Urinary bladder (tissue), 3 donors: ENCODE measurements at regions not wholly inside any gene's neighbourhood (a gene's known extent, or its start where the extent isn't known, plus 50 kb on each side); places are given as distances from the start of the nearest gene placed in this dataset.

ENCODE experiments used
- DNase-seq: peaks from one replicate; pipeline ENCODE4 v3.0.0-alpha.2; 2015; ENCODE audit errors: extremely low spot score
- H3K27ac ChIP-seq: one replicate; pipeline ENCODE4 v1.5.1; 2013; ENCODE audit warnings: low read depth, mild to moderate bottlenecking, moderate library complexity
- H3K36me3 ChIP-seq: one replicate; pipeline ENCODE4 v1.6.1; 2013; ENCODE audit warnings: mild to moderate bottlenecking, moderate library complexity; ENCODE audit not compliant: insufficient read depth
- H3K4me1 ChIP-seq: one replicate; pipeline ENCODE4 v1.6.1; 2013; ENCODE audit warnings: mild to moderate bottlenecking, moderate library complexity; ENCODE audit not compliant: insufficient read depth
- H3K4me3 ChIP-seq: one replicate; pipeline ENCODE4 v1.5.1; 2013; ENCODE audit warnings: low read depth, low read length
- WGBS: extraction: QIAGEN DNeasy Blood & Tissue Kit; methylation state at CpG from one replicate; pipeline ENCODE4 v1.1.7; 2013; 5-methylcytosine and 5-hydroxymethylcytosine counted together
- donor health status: healthy with polysubstance abuse.
- donor health status: healthy.

DNA sequence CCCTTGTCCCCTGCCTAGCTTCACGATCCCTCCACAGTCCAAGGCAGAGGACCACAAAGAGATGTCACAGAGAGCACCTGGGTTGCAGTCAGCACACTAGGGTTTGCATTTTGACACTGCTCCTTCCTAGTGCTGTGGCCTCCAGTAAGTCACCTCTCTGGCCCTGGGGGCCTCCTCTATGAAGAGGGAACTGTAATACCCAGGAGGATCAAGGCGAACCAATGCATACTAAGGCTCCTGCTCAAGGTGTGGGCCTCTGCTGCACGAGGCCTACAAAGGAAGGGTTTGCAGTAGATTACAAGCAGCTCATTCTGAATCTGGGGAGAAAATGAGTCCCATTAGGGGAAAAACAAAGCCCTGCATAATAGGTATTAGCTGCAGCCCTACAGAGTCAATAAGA, 72.3 kb upstream of the FZD7 start:
- H3K4me1 ChIP-seq = peaks cover 1% of the 10 kb centered on the region
- H3K36me3 ChIP-seq = no peaks in the 10 kb centered on the region
- WGBS = 93% methylated on average over 3 of the region's 3 CpGs
- no peak overlapping the region for H3K4me3 ChIP-seq
- DNase-seq = no peak
- no peak overlapping the region for H3K27ac ChIP-seq

DNA sequence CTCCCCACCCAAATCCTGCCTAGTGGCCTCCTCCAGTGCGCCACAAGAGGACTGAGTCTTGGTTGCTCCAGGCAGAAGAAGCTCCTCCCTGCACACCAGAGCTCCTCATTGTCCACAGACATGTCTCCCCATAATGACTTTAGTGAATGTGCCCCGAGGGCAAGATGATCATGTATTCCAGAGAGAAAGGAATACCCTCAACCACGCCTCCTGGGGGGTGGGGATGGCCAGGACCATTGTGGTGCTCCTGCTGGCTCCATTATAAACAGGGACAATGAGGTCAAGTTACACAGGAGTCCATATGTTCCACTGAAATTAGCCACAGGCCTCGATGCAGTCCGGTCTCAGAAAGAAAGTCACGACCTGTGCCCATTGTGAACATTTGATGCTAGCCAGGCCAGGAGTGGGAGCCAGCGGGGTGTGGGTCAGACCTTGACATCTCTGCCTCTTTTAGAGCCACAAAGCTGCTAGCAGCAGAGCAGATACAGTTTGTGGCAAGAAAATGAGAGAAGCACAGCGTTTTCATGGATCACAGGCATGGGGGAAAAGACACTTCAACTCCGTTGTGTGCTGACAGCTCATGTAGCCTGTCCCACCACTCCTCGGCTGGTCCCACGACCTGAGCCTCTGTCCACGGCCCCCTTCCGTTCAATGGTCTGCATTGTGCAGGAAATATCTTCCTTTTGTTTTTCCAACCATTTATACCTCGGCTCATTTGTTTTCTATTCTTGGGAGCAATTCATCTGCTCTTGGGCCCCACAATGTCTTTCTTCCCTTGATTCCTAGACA, 70.7 kb upstream of the FZD7 start:
- Histone ChIP-seq H3K4me3 (no peak overlapping the region), H3K27ac (no peak overlapping the region), H3K4me1 (peaks cover 1% of the 10 kb centered on the region), H3K36me3 (no peaks in the 10 kb centered on the region)
- WGBS = 92% methylated on average over 14 of the region's 14 CpGs
- DNase-seq = no peak

DNA sequence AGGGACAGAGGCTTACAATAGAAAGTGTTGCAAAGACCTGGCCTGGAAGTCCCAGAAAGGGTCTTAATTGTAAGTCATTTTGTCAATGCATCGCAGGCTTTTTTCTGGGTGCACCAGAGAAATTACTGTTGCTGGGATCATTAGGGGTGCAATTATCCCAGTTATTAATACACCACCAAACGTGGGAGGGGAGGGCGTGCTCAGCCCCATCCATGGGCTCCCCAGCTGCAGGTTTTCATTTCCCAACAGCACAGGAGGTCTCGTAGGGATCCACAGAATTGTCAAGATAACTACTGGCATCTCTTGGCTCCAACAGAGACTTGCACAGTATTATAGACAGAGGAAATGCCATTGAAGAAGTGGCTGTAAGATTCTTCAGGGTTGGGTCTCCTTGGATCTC, 69.6 kb upstream of the FZD7 start:
- Histone ChIP-seq H3K36me3 (no peaks in the 10 kb centered on the region), H3K27ac (no peak overlapping the region), H3K4me1 (peaks cover 1% of the 10 kb centered on the region), H3K4me3 (no peak overlapping the region)
- DNase-seq = no peak
- 93% methylated on average over 4 of the region's 4 CpGs for WGBS

DNA sequence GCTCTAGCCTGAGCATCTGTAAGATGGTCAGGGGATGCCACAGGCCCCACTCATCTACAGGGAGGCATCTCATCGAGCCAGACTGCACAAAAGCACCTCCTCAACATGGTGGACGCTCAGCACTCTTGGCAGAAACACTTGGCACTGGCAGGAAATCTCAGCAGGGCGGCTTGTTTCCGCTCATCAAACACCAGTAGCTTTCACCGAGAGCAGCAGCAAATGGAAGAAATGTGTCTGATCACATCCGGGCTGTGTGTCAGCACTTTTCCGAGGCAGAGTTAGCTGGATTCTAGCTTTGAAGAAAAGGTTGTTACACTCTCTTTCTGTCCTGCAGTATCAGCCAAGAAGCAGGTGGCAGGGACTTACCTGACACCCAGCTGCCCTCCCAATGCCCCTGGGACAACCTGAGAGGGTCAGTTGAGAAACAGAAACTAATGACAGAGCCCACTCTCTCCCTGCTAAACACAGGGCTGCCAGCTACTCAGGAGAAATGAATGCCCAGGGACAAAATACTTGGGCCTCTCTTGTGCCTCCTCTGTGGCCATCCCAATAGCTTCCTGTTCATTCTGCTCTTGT, 68.9 kb upstream of the FZD7 start:
- Histone ChIP-seq H3K36me3 (no peaks in the 10 kb centered on the region), H3K27ac (no peak overlapping the region), H3K4me3 (no peak overlapping the region), H3K4me1 (no peaks in the 10 kb centered on the region)
- 82% methylated on average over 7 of the region's 7 CpGs for WGBS
- DNase-seq = no peak

DNA sequence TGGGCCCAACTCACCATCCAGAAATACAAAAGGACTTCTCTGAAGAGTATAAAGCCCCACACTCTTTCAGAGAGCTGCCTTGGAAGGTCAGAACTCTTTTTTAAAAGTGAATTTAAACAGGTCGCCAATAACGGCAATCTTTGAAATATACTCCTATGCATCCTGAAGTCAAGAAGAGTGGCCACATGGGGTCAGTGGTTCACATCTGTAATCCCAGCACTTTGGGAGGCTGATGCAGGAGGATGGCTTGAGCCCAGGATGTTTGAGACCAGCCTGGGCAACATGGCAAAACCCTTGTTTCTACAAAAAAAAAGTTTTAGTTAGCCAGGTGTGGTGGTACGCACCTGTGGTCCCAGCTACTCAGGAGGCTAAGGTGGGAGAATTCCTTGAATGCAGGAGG, 68.1 kb upstream of the FZD7 start:
- H3K4me3 ChIP-seq = no peak overlapping the region
- no peak overlapping the region for H3K27ac ChIP-seq
- H3K4me1 ChIP-seq = no peaks in the 10 kb centered on the region
- no peak for DNase-seq
- H3K36me3 ChIP-seq = no peaks in the 10 kb centered on the region
- 93% methylated on average over 3 of the region's 3 CpGs for WGBS

DNA sequence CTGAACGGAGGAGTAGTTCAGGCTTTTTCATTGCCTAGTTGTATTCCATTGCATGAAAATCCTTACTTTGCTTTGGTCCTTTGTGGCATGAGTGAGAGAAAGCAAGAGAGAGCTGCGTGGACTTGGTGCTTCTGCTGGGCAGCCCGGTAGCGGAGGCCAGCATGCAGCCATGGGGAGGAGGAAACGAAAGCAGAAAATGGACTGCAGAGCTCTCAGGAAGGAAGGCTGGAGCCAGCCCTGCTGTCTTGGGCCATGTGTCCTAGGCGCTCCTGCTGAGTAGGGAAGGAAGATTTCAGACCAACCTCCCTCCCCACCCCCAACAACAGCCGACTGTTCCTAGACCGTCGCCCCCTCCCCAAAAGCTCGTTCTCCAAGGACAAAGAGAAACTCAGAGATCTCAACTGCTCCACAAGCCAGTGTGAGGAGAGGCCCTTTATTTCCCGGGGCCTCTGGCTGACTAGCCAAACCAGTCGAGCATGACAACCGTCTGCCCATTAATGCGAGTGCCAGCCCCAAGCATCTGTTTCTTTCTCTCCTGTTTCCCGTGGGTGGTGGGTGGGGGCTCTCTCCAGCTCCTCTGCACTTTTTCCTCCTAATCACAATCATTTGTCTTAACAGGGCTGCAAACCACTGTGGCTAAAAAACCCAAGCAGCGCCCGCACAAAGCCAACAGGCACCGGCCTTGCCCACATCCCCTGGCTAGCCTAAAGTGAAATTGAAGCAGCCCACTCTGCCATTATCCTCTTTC, 66.8 kb upstream of the FZD7 start:
- WGBS = 80% methylated on average over 18 of the region's 18 CpGs
- H3K4me3 ChIP-seq = no peak overlapping the region

DNA sequence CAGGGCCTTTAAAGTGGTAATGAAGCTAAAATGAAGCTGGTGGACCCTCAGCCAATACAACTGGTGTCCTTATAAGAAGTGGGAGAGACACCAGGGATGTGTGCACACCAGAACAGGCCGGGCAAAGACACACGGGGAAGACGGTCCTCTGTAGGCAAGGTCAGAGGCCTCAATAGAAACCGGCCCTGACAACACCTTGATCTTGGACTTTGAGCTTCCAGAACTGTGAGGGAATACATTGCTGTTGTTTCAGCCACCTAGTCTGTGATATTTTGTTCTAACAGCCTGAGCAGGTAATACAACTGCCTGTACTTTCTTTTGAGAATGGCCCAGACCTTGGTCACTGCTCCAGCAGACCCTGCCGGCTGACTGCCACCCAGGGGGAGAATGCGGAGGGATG, 65.6 kb upstream of the FZD7 start:
- no peaks in the 10 kb centered on the region for H3K4me1 ChIP-seq
- no peaks in the 10 kb centered on the region for H3K36me3 ChIP-seq
- no peak overlapping the region for H3K27ac ChIP-seq
- WGBS = 95% methylated on average over 6 of the region's 6 CpGs
- no peak for DNase-seq
- H3K4me3 ChIP-seq = no peak overlapping the region

More for the DNA sequence above, 66.8 kb upstream of the FZD7 start:
- DNase-seq = no peak
- Histone ChIP-seq H3K36me3 (no peaks in the 10 kb centered on the region), H3K27ac (no peak overlapping the region), H3K4me1 (no peaks in the 10 kb centered on the region)

DNA sequence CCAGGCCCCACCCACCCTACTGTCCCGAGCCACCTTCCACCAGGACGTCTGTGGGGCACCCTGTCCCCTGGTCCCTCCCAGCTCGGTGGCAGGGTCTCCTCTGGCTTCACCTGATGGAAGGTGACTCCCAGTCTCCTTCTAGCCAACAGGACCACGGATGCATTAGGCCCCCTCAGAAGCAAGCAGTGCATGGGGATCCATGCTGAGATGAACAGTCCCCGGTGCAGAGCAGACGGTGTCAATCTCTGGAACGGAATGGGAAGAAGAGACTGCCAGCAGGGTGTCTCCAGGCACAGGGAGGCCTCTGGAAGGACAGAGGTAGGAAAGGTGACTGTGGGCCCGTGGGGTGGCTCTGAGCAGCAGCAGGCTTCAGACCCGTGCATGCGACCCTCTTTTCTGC, 65.2 kb upstream of the FZD7 start:
- no peak for DNase-seq
- Histone ChIP-seq H3K27ac (no peak overlapping the region), H3K4me3 (no peak overlapping the region), H3K4me1 (no peaks in the 10 kb centered on the region), H3K36me3 (no peaks in the 10 kb centered on the region)
- 96% methylated on average over 10 of the region's 10 CpGs for WGBS

DNA sequence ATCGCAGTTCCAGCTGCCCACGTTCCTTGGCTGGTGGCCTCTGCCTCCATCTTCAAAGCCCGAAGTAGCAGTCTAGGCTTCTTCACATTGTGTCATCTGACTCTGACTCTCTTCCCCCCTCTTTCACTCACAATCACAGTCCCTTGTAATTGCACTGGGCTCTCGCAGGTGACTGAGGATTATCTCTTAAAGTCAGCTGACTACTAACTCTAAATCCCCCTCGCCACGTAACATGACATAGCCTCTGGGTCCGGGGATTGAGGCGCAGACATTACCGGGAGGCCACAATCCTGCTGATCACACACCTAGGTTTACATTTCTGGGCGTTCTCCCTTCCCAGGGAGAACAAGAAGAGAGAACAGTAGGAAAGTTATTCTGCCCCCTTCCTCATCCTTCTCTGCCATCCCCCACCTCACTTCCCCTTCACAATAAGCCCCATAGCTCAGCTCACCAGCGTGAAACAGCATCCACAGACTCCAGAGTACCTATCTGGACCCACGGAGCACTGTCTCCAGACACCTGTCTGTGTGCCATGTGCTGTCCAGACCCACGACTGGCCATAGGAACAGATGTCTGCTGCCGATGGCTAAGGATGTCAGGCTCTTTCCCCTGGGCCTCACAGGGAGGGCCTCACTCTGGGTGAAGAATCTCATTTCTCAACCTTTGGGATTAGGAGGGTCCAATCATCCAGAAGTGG, 64.3 kb upstream of the FZD7 start:
- Histone ChIP-seq H3K4me1 (no peaks in the 10 kb centered on the region), H3K4me3 (no peak overlapping the region), H3K36me3 (no peaks in the 10 kb centered on the region), H3K27ac (no peak overlapping the region)
- 91% methylated on average over 14 of the region's 14 CpGs for WGBS
- DNase-seq = no peak

DNA sequence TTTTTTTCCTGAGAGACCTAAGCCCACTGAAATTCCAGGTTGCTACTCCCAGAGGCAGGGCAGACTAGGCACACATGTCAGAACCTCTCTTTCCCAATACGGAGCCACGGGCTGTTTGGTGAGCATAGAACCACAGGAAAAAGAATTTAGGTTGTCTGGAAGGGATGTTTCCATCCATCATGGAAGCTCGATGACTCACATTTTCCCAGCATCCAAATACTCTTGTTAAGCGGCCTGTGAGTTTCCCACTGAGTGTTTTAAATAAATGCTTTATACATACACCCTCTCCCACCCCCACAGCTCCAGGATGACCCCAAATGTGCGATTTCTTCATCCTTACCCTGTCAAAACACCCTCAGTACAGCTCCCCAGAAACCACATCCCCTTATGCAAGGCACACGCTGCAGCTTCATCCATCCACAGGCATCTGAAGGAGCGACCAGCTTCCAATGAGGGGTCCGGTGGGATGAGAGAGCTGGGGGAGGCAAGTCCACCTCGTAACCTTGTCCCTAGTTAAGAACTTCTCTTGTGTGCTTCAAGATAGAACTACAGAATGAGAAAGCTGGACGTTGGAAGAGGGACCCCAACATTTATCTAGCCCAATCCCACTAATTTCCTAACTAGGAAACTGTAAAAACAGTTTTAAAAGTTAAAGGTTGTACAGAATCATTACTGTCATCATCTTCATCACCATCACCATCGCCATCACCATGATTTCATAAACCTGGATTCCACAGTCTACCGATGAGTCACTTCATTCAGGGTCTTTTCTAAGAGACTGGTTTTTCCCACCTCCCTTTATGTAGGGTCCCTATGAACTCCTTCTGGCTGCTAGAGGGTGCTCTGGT, 63.5 kb upstream of the FZD7 start:
- DNase-seq = no peak
- WGBS = 86% methylated on average over 12 of the region's 12 CpGs
- Histone ChIP-seq H3K4me3 (no peak overlapping the region), H3K4me1 (no peaks in the 10 kb centered on the region), H3K36me3 (no peaks in the 10 kb centered on the region), H3K27ac (no peak overlapping the region)

DNA sequence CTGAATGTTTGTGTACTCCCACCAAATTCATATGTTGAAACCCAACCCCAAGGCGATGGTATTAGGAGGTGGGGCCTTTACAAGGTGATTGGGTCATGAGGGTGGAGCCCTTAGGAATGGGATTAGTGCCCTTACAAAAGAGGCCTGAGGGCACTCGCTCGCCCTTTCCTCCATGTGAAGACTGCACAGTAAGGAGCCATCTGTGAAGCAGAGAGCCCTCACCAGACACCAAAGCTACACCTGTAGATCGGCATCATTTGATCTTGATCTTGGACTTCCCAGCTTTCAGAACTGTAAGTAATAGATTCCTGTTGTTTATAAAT, 62.9 kb upstream of the FZD7 start:
- H3K4me1 ChIP-seq = no peaks in the 10 kb centered on the region
- no peak overlapping the region for H3K27ac ChIP-seq
- no peak for DNase-seq
- H3K36me3 ChIP-seq = no peaks in the 10 kb centered on the region
- 99% methylated on average over 4 of the region's 4 CpGs for WGBS
- no peak overlapping the region for H3K4me3 ChIP-seq

DNA sequence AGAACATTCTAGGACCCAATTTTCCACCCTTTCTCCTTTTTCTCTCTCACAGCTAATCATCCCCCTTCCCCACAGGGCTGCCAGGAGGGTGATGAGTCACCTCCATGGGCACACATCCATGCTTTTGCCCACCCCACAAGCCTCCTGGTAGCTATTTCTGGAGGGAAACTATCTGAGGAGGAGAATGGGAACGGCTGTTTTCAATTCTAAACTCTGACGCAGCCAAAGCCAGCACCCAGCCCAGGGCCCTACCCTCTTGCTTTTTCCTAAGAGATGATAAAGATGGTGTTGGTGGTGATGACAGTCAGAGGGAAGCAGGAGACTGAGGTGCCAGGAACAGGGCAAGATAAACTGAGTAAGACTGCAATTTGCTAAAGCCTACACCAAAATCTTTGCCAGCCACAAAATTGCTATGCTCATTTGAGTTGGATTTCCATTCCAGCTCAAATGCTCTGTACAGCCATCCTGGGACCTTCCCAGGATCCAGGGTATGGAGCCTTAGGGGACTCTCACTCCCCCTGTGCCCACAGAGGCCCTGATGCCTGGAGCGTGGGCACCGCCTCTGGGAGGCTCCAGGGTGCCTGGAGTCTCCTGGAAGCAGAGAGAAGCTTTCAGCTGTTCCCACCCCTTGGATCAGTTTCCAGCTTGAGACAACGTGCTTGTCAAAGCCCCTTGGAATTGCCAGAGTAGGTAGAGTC, 62.0 kb upstream of the FZD7 start:
- Histone ChIP-seq H3K27ac (no peak overlapping the region), H3K4me3 (no peak overlapping the region), H3K36me3 (no peaks in the 10 kb centered on the region), H3K4me1 (no peaks in the 10 kb centered on the region)
- DNase-seq = no peak
- WGBS = 61% methylated on average over 5 of the region's 5 CpGs
